HK-2 (cell line): ENCODE measurements at regions not wholly inside any gene's neighbourhood (a gene's known extent, or its start where the extent isn't known, plus 50 kb on each side); places are given as distances from the start of the nearest gene placed in this dataset.
"Not testable (repeated sequence)": the region's sequence is repeated elsewhere in the genome, so short reads cannot be mapped to it uniquely, and the experiment has no call there.

Experiments
- DNase-seq: peaks from one replicate; pipeline ENCODE4 v3.0.0-alpha.2; 2018; ENCODE audit not compliant: unreplicated experiment

- not testable (repeated sequence) for DNase-seq
Measured at GRCh38 chr3:118162627-118163588, 871.7 kb downstream of the IGSF11 start.

DNA sequence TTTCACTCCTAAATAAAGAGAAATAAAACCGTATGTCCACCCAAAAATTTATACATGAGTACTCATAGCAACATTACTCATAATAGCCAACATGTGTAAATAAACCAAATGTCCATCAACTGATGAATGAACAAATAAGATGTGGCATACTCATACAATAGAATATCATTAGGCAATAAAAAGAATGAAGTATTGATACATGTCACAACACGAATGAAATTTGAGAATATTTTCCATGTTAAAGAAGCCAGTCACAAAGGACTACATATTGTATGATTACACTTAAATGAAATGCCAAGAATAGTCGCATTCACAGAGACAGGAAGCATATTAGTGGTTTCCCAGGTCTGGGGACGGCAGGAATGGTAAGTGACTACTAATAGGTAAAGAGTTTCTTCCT is 869.2 kb downstream of the IGSF11 start:
- DNase-seq = no peak

DNA sequence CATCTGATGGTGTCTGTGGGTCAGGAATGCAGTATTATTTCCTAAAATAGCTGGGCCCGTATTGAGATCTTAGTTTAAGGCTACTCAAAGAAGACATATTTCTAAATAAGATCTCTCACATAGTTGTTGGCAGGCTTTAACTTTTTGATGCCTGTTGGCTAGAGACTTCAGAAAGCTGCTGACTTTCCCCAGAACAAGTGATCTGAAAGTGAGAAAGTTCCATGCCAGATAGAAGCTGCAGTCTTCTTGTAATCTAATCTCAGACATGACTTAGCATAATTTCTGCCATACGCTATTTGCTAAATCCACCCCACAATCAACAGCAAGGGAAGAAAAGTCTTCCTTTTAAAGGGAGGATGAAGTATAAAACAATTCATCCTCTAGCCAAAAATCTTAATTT is 867.1 kb downstream of the IGSF11 start:
- DNase-seq = no peak

- DNase-seq = no peak
Measured at GRCh38 chr3:118168175-118168574, 866.5 kb downstream of the IGSF11 start.

- no peak for DNase-seq
Measured at GRCh38 chr3:118171236-118171852, 863.3 kb downstream of the IGSF11 start.

DNA sequence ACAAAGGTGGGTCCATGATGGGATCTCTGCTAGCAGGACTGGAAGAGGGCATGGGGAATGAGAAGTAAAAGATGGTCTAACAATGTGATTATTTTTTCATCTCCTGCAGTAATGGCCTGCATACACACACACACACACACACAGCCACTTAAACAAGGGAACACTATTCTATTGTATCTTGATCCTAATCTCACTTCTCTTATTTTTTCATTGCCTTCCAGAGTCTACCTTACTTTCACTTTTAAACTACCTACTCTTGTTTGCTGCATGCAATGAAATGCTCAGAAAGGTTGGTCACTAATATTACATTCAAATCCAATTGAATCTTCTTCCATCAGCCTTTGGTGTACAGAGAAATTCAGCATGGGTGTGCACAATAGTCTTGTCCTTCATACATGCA is 853.8 kb downstream of the IGSF11 start:
- DNase-seq = no peak

DNA sequence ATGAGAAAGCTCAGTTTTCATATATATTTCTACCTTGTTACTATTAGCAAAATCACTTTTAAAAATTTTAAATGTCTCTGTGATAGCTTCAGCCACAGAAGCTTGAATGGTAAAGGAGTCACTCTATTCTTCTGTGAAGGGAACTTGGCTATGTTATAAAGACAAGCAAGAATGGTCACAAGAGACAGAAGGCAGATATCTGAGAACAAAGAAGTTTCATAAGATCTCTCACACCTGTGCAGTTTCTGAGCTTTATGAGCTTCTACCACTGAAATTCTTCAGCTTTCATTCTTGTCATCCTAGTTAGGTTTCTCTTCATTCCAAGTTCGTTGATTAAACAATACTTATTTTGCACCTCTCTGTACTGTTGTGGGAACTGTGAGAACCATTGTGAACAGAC is 853.4 kb downstream of the IGSF11 start:
- DNase-seq = no peak

DNA sequence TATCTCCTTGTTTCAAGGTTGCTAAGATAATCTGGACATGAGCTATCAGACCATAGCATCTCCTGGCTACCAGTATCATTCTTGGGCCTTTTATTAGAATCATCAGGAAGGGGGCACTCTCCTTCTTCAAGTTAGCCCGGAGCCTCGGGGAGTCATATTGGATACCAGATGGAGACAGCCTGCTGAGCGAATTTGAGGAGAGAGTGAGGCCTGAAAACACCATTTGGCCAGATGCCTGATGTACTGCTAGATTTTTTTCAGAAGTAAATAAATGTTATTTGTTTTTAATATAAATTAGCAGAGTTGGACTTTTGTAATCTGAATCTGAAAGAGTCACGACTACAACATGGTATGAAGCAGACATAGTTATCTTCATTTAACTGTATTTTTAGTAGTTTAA is 848.6 kb downstream of the IGSF11 start:
- no peak for DNase-seq

GRCh38 chr3:118187221-118187620 is 847.4 kb downstream of the IGSF11 start:
- no peak for DNase-seq

- no peak for DNase-seq
Measured at GRCh38 chr3:118196183-118196582, 838.5 kb downstream of the IGSF11 start.

DNA sequence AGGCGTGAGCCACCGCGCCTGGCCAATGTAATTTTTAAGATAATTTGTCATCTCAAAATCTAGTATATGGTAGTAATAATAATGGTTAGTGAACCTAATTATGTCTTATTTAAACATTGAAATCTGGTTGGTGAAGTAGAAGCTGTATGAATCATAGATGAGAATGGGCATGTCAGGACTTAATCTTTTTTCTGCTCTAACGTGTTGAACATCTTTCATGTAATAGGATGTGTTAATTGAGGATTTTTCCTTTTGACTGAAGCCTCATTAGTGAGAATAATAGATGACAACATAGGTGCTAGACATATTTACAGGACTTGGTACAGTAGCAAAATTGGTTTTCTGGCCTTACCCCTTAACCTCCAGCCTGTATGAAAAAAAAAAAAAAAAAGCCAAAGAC is 835.6 kb downstream of the IGSF11 start:
- no peak for DNase-seq

DNA sequence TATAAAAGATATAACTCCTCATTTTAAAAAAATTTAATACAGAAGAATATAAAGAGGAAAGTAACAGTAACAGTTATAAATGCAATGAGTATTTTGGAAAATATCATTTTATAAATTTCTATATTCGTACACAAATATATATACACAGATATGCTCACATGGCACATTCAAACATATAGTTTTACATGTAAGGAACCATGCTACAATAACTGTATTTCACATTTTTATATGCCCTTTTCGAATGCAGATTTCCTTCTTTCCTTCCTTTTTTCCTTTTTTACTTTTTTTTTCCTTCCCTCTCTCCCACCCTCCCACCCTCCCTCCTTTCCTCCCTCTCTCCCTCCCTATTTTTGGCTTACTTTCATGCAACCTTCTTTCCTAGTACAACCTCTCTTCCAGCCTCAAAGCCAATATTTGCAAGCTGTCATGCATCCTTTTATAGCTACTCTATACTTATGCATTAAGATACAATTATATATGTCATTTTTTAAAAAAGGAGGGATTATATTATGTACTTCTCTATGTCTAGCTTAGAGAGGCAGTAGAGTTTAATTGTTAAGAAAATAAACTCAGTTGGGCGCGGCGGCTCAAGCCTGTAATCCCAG is 830.5 kb downstream of the IGSF11 start:
- no peak for DNase-seq

GRCh38 chr3:118207271-118207670 is 827.4 kb downstream of the IGSF11 start:
- no peak for DNase-seq

DNA sequence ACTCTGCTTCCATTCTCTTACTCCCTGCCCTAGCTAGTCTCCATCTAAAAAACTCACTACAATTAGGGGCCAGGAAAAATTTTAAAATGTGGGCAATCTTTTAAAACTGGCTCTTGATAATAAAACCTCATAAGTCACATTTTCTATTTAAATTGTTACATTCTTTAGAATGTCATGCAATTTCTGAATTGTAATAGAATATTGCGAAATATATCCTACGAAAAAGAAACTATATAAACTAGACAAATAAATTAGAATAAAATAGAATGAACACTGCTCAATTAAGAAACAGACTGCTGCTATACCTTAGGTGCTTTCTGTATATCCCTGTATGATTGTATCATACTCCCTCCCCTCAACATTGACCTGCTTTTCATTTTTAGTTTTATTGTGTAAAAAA is 826.0 kb downstream of the IGSF11 start:
- no peak for DNase-seq

DNA sequence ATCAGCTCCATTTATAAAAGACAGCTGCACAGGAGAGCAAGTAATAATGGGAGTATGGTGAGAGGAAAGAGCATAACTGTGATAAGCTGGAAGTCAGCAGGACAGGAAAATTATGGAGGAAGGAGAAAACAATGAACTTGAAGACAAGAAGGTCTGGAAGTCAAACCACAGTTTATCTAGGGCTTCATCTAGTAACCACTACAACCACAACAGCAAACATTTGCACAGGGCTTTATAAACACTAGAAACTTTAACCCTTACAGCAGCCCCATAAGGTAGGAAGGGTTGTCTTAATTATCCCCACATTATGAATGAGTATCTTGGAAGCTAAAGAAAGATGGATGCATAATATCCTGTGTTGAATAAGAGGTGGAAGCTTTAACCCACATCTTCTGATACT is 820.8 kb downstream of the IGSF11 start:
- no peak for DNase-seq

DNA sequence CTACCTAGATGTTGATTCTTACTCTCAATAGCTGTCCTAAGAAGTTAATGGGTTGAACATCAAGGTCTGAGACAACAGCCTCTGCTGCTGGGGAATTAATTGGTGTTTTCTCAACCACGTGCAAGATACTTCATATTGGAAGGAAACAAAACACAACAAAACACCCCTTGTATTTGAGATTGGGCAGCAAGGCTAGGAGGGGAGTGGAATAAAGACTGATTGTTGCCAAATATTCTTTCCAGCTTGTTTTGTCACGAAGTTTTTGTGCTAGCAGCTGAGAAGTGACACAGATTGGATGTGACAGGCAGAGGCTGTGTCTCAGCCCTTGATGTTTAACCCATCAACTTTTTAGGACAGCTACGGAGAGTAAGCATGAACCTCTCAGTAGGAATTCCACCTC is 808.4 kb downstream of the IGSF11 start:
- DNase-seq = no peak

GRCh38 chr3:118227191-118227590 is 807.5 kb downstream of the IGSF11 start:
- no peak for DNase-seq

DNA sequence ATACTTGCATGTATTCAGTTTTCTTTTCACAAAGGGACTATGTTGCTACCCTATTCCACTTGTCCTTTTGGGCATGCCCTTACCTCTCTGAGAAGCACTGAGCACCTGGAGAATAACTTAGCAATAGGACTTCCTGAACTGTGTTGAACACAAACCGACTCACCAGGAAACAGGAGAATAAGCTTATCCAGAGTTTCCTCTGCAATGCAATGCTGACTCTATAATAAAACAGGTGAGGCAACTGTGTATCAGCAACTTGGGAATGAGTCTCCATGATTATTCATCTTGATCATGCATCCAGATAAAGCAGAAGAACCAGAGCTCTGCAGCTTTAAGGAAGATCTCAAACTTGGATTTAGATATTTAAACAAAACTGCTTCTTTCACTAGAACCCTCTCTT is 806.5 kb downstream of the IGSF11 start:
- DNase-seq = no peak

DNA sequence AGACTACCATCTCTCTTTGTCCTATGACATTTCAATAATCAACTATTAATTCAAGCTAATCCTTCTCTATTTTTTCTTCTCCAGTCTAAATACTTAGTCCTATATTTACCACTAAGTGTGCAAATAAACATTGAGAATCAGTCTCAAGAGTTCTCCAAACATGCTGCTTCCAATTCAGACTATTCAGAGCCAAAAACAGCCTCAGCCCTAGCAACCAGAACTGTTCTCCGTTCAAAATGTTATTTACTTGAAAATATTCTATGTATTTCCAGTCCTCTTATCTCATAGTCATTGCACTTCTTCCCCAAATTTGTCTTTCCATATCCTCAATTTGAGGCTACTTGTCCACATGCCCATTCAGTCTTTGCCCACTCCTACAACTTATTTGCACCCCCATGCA is 805.5 kb downstream of the IGSF11 start:
- no peak for DNase-seq

GRCh38 chr3:118231578-118231977 is 803.1 kb downstream of the IGSF11 start:
- no peak for DNase-seq

DNA sequence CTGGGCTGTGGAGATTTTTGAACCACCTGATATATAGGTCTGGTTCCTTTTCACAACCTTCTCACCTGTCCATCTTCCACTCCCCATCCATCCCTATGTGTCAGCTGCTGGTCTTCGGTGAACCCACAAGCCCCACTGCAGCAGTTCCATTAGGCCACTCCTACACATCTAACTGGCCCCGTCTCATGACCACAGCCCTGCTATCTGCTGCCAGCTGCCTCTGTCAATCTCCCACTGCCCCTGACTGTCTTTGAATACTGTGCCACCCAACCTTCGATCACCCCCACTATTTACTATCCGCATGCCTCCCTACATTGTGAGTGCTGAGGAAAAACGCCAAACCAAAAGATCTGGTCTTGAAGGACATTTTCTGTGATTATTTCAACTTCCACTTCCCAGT is 795.4 kb downstream of the IGSF11 start:
- DNase-seq = no peak

GRCh38 chr3:118244761-118245160 is 789.9 kb downstream of the IGSF11 start:
- no peak for DNase-seq

- DNase-seq = no peak
Measured at GRCh38 chr3:118245312-118245711, 789.3 kb downstream of the IGSF11 start.
